CD4-positive, alpha-beta T cell (primary cell): ENCODE measurements at regions not wholly inside any gene's neighbourhood (a gene's known extent, or its start where the extent isn't known, plus 50 kb on each side); places are given as distances from the start of the nearest gene placed in this dataset.

Source experiments
- ATAC-seq: fragments of 200-7000 bp; cut with Tn5 transposase; one replicate; pipeline ENCODE4 v1.10.0; 2022; ENCODE audit warnings: mild to moderate bottlenecking; ENCODE audit not compliant: poor library complexity
- CTCF ChIA-PET: fragments of 350-600 bp; sonication (Branson Sonifier 250); formaldehyde crosslinking; loops from one replicate; lab custom pipeline; 2021; ENCODE audit warnings: antibody characterized with exemption, inconsistent platforms; lab: Charles Lee
- POLR2A ChIA-PET: fragments of 350-600 bp; sonication (Branson Sonifier 250); formaldehyde crosslinking; loops from one replicate; lab custom pipeline; 2021; ENCODE audit warnings: antibody characterized with exemption, inconsistent platforms; lab: Charles Lee
- DNase-seq, 14 experiments: peaks; one replicate each; pipeline ENCODE4 v3.0.0-alpha.2; 2013 to 2020; ENCODE audit warnings: mixed read lengths in 2 of 14
- H3K27ac ChIP-seq, 2 donors: one replicate each; pipeline versions ENCODE4 v1.5.1 to v1.7.0; 2013; ENCODE audit warnings: low read length in 2 of 2, low read depth in 1 of 2, mild to moderate bottlenecking in 1 of 2
- H3K27me3 ChIP-seq, 2 experiments: 1 replicate in 1 of 2; 2 replicates in 1 of 2; pipeline versions ENCODE4 v1.6.1 to v1.7.0; 2013; ENCODE audit warnings: low read length in 2 of 2, control low read depth in 1 of 2, mild to moderate bottlenecking in 1 of 2, moderate library complexity in 1 of 2; ENCODE audit not compliant: insufficient read depth in 2 of 2, control insufficient read depth in 1 of 2
- H3K36me3 ChIP-seq: one replicate; pipeline ENCODE4 v1.6.1; 2013; ENCODE audit warnings: low read length, control low read depth; ENCODE audit not compliant: insufficient read depth
- H3K4me1 ChIP-seq: one replicate; pipeline ENCODE4 v1.6.1; 2013; ENCODE audit warnings: low read length, control low read depth; ENCODE audit not compliant: insufficient read depth
- H3K4me3 ChIP-seq: one replicate; pipeline ENCODE4 v1.5.1; 2013; ENCODE audit warnings: mild to moderate bottlenecking, low read length, moderate library complexity
- H3K9me3 ChIP-seq, 2 experiments: 1 replicate in 1 of 2; 2 replicates in 1 of 2; pipeline versions ENCODE4 v1.6.1 to v1.7.0; 2013; ENCODE audit warnings: low read length in 2 of 2, mild to moderate bottlenecking in 2 of 2, control low read depth in 1 of 2, moderate library complexity in 1 of 2; ENCODE audit not compliant: control insufficient read depth in 1 of 2, insufficient read depth in 1 of 2
- H3K27ac Mint-ChIP-seq: one replicate; pipeline ENCODE4 v1.8.0; 2020; ENCODE audit warnings: mixed read lengths
- H3K27me3 Mint-ChIP-seq: one replicate; pipeline ENCODE4 v1.8.0; 2021; ENCODE audit warnings: mixed read lengths
- H3K36me3 Mint-ChIP-seq: one replicate; pipeline ENCODE4 v1.8.0; 2021; ENCODE audit warnings: low read depth, mixed read lengths
- H3K4me1 Mint-ChIP-seq: one replicate; pipeline ENCODE4 v1.8.0; 2021; ENCODE audit warnings: low read depth, mixed read lengths
- H3K4me3 Mint-ChIP-seq: one replicate; pipeline ENCODE4 v1.8.0; 2020; ENCODE audit warnings: mild to moderate bottlenecking, mixed read lengths
- H3K9me3 Mint-ChIP-seq: one replicate; pipeline ENCODE4 v1.8.0; 2020; ENCODE audit warnings: mixed read lengths
- CTCF ChIP-seq: fragments of 200-600 bp; IDR thresholded peaks from one replicate; pipeline ENCODE4 v1.8.0; 2022; ENCODE audit warnings: antibody characterized with exemption, mild to moderate bottlenecking
- intact Hi-C, 2 experiments: fragments of 100-400 bp; cut with DNase I in 1 of 2; cut with micrococcal nuclease in 1 of 2; formaldehyde crosslinking; loops; one replicate each; pipeline versions ENCODE4 v1.15.1 to v1.9.0; 2023 to 2025; cut with DNase I, micrococcal nuclease

- H3K4me1 ChIP-seq, result no peaks in the 10 kb centered on the region
- H3K4me1 Mint-ChIP-seq, result no peaks in the 10 kb centered on the region
- ATAC-seq (no peak), DNase-seq (no peak)
- H3K36me3 ChIP-seq, result no peaks in the 10 kb centered on the region
- ChIA-PET CTCF (interaction anchor here (0.7 kb wide), 1 partner anchor 56 kb away, joined by 3 read pairs; no protein-coding TSS in a partner anchor), POLR2A (no interaction called here)
- H3K27ac Mint-ChIP-seq, result no peak overlapping the region
- H3K9me3 ChIP-seq, result no peaks in the 10 kb centered on the region
- no peak overlapping the region for H3K4me3 ChIP-seq
- H3K27me3 ChIP-seq, result no peaks in the 10 kb centered on the region
- H3K27ac ChIP-seq, result no peak overlapping the region
- no peaks in the 10 kb centered on the region for H3K36me3 Mint-ChIP-seq
- no peaks in the 10 kb centered on the region for H3K9me3 Mint-ChIP-seq
- H3K27me3 Mint-ChIP-seq, result peaks cover 5% of the 10 kb centered on the region
- intact Hi-C loops, result no loop called here
- no peak for TF ChIP-seq CTCF
- H3K4me3 Mint-ChIP-seq, result no peak overlapping the region
These were observed 108.3 kb upstream of the DHX40 start for GRCh38 chr17:59456923-59457615.

DNA sequence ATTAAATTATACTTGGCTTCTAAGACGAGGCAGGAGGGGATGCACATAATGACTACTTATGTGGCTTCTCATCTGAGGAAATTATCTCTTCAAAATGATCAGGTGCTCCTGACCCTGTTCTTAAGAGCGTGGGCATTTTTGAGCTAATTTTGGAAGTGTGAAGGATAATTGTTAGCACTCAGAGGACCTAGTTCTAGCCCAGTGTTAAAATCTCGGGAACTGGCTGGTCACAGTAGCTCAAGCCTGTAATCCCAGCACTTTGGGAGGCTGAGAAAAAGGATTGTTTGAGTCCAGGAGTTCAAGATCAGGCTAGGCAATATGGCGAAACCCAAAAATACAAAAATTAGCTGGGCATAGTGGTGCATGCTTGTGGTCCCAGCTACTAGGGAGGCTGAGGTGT, 103.0 kb upstream of the DHX40 start:
- TF ChIP-seq CTCF, result no peak
- no peaks in the 10 kb centered on the region for H3K36me3 ChIP-seq
- ATAC-seq, result no peak
- Mint-ChIP-seq H3K36me3 (no peaks in the 10 kb centered on the region), H3K4me1 (no peaks in the 10 kb centered on the region), H3K9me3 (no peaks in the 10 kb centered on the region), H3K4me3 (no peak overlapping the region), H3K27me3 (peaks cover 5% of the 10 kb centered on the region), H3K27ac (no peak overlapping the region)
- no peak overlapping the region for H3K27ac ChIP-seq
- no peaks in the 10 kb centered on the region for H3K4me1 ChIP-seq
- H3K27me3 ChIP-seq, result no peaks in the 10 kb centered on the region
- no peaks in the 10 kb centered on the region for H3K9me3 ChIP-seq
- DNase-seq, result no peak
- POLR2A ChIA-PET, result interaction anchor here (0.7 kb wide), 1 partner anchor 437 kb away, joined by 3 read pairs; no protein-coding TSS in a partner anchor
- no peak overlapping the region for H3K4me3 ChIP-seq
- intact Hi-C loops, result no loop called here
- CTCF ChIA-PET, result no interaction called here

- H3K4me1 ChIP-seq, result no peaks in the 10 kb centered on the region
- ChIA-PET CTCF (no interaction called here), POLR2A (no interaction called here)
- Mint-ChIP-seq H3K36me3 (no peaks in the 10 kb centered on the region), H3K4me3 (no peak overlapping the region), H3K27me3 (peaks cover 5% of the 10 kb centered on the region), H3K4me1 (no peaks in the 10 kb centered on the region), H3K9me3 (no peaks in the 10 kb centered on the region), H3K27ac (no peak overlapping the region)
- DNase-seq (no peak), ATAC-seq (no peak)
- H3K9me3 ChIP-seq, result no peaks in the 10 kb centered on the region
- H3K4me3 ChIP-seq, result no peak overlapping the region
- intact Hi-C loops, result no loop called here
- no peaks in the 10 kb centered on the region for H3K36me3 ChIP-seq
- H3K27ac ChIP-seq, result no peak overlapping the region
- H3K27me3 ChIP-seq, result peaks cover 0 to 2% of the 10 kb centered on the region in 2 experiments
- TF ChIP-seq CTCF, result no peak
These were observed 101.2 kb upstream of the DHX40 start for GRCh38 chr17:59464246-59464645.
